Adrenal gland (tissue), 9 donors: ENCODE measurements at regions not wholly inside any gene's neighbourhood (a gene's known extent, or its start where the extent isn't known, plus 50 kb on each side); places are given as distances from the start of the nearest gene placed in this dataset.

ENCODE experiments used
- DNase-seq, 7 donors: peaks; one replicate each; pipeline ENCODE4 v3.0.0-alpha.2; 2019 to 2020
- H3K27ac ChIP-seq, 5 donors: fragments of 200-600 bp; sonication (generic) in 4 of 5; 1 replicate in 3 of 5; 2 replicates in 2 of 5; pipeline versions ENCODE4 v1.5.1 to v1.8.0; 2016 to 2020; ENCODE audit warnings: mild to moderate bottlenecking in 1 of 5
- H3K27me3 ChIP-seq: fragments of 200-600 bp; 2 replicates; pipeline ENCODE4 v1.8.0; 2021
- H3K36me3 ChIP-seq, 2 donors: fragments of 200-600 bp; replicated peaks in 1 of 2; 1 replicate in 1 of 2; 2 replicates in 1 of 2; pipeline versions ENCODE4 v1.5.1 to v1.8.0; 2018 to 2022
- H3K4me1 ChIP-seq, 2 donors: fragments of 200-600 bp; replicated peaks in 1 of 2; 1 replicate in 1 of 2; 2 replicates in 1 of 2; pipeline versions ENCODE4 v1.5.1 to v1.8.0; 2018 to 2021
- H3K4me3 ChIP-seq, 4 donors: fragments of 200-600 bp; sonication (generic) in 3 of 4; one replicate each; pipeline ENCODE4 v1.5.1; 2016 to 2018
- H3K9me3 ChIP-seq, 3 donors: fragments of 200-600 bp; sonication (generic) in 1 of 3; replicated peaks in 1 of 3; 1 replicate in 2 of 3; 2 replicates in 1 of 3; pipeline versions ENCODE4 v1.5.1 to v1.8.0; 2016 to 2021
- POLR2A ChIP-seq, 2 donors: fragments of 450-650 bp; IDR thresholded peaks; one replicate each; pipeline ENCODE4 v1.6.1; 2017; ENCODE audit warnings: antibody characterized with exemption in 2 of 2, mild to moderate bottlenecking in 2 of 2, moderate library complexity in 1 of 2
- WGBS, 4 donors: extraction: QIAGEN DNeasy Blood & Tissue Kit in 2 of 4; methylation state at CpG; one replicate each; pipeline versions ENCODE4 v1.1.5 to v1.1.7; 2013 to 2017; 5-methylcytosine and 5-hydroxymethylcytosine counted together
- intact Hi-C, 2 donors: fragments of 100-400 bp; cut with DNase I; formaldehyde crosslinking; loops; one replicate each; pipeline versions ENCODE4 v1.14.1 to v1.15.0; 2022 to 2023
- TF ChIP-seq, protein P1 (sequence below), 6 experiments: fragments of 450-650 bp in 4 of 6; fragments of 200-600 bp in 2 of 6; sonication (generic) in 1 of 6; IDR thresholded peaks; 1 replicate in 5 of 6; 2 replicates in 1 of 6; pipeline versions ENCODE4 v1.5.1 to v1.8.0; 2016 to 2021; ENCODE audit warnings: antibody characterized with exemption in 6 of 6, mild to moderate bottlenecking in 2 of 6, moderate library complexity in 1 of 6
- donor health status: healthy with polysubstance abuse.
- donor health status: Bipolar disorder and iron deficiency.
- donor health status: DM: yes; HTN: yes; CAD: no.
- donor health status: DM: no; HTN: no; CAD: no.
- donor health status: DM: no; HTN: no; CAD: no.

- no peaks in the 10 kb centered on the region for H3K9me3 ChIP-seq
- intact Hi-C loops, result no loop called here
- no peak for TF ChIP-seq POLR2A (IDR thresholded peaks at IDR 0.05)
- TF ChIP-seq, protein P1, sequence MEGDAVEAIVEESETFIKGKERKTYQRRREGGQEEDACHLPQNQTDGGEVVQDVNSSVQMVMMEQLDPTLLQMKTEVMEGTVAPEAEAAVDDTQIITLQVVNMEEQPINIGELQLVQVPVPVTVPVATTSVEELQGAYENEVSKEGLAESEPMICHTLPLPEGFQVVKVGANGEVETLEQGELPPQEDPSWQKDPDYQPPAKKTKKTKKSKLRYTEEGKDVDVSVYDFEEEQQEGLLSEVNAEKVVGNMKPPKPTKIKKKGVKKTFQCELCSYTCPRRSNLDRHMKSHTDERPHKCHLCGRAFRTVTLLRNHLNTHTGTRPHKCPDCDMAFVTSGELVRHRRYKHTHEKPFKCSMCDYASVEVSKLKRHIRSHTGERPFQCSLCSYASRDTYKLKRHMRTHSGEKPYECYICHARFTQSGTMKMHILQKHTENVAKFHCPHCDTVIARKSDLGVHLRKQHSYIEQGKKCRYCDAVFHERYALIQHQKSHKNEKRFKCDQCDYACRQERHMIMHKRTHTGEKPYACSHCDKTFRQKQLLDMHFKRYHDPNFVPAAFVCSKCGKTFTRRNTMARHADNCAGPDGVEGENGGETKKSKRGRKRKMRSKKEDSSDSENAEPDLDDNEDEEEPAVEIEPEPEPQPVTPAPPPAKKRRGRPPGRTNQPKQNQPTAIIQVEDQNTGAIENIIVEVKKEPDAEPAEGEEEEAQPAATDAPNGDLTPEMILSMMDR (IDR thresholded peaks at IDR 0.05), result no peak
- no peaks in the 10 kb centered on the region for H3K27me3 ChIP-seq
- no peak overlapping the region for H3K27ac ChIP-seq
- no peak overlapping the region for H3K4me3 ChIP-seq
- WGBS, 4 donors, result 51 to 72% (median 57%) methylated on average over 3 of the region's 3 CpGs; no CpG with 5 or more reads in 1 of the 4 donors
- no peak for DNase-seq
- no peaks in the 10 kb centered on the region for H3K4me1 ChIP-seq
- no peaks in the 10 kb centered on the region for H3K36me3 ChIP-seq
These were observed 168.4 kb upstream of the AMOT start for GRCh38 chrX:113009029-113009428.

GRCh38 chrX:113001836-113002235, 161.2 kb upstream of the AMOT start:
- no peak for DNase-seq
- Histone ChIP-seq H3K4me3 (no peak overlapping the region), H3K36me3 (no peaks in the 10 kb centered on the region), H3K27ac (no peak overlapping the region), H3K9me3 (no peaks in the 10 kb centered on the region), H3K4me1 (no peaks in the 10 kb centered on the region), H3K27me3 (no peaks in the 10 kb centered on the region)
- TF ChIP-seq, protein P1 (IDR thresholded peaks at IDR 0.05), result no peak
- TF ChIP-seq POLR2A (IDR thresholded peaks at IDR 0.05), result no peak
- 77 to 88% (median 79%) methylated on average over 6 of the region's 6 CpGs for WGBS, 4 donors
- intact Hi-C loops, result no loop called here

- no peak for DNase-seq
- no peaks in the 10 kb centered on the region for H3K36me3 ChIP-seq
- 28 to 56% (median 43%) methylated on average over 1 of the region's 1 CpG for WGBS, 4 donors
- intact Hi-C loops, result no loop called here
- TF ChIP-seq, protein P1 (IDR thresholded peaks at IDR 0.05), result no peak
- TF ChIP-seq POLR2A (IDR thresholded peaks at IDR 0.05), result no peak
- H3K4me1 ChIP-seq, result no peaks in the 10 kb centered on the region
- no peaks in the 10 kb centered on the region for H3K27me3 ChIP-seq
- H3K4me3 ChIP-seq, result no peak overlapping the region
- no peaks in the 10 kb centered on the region for H3K9me3 ChIP-seq
- no peak overlapping the region for H3K27ac ChIP-seq
These were observed 157.4 kb upstream of the AMOT start for GRCh38 chrX:112997991-112998390.

GRCh38 chrX:112991801-112992200, 151.2 kb upstream of the AMOT start:
- DNase-seq, result no peak
- intact Hi-C loops, result no loop called here
- TF ChIP-seq, protein P1 (IDR thresholded peaks at IDR 0.05), result no peak
- Histone ChIP-seq H3K4me1 (no peaks in the 10 kb centered on the region), H3K4me3 (no peak overlapping the region), H3K9me3 (no peaks in the 10 kb centered on the region), H3K27ac (no peak overlapping the region), H3K27me3 (no peaks in the 10 kb centered on the region), H3K36me3 (no peaks in the 10 kb centered on the region)
- WGBS, 4 donors, result 77 to 84% (median 80%) methylated on average over 2 of the region's 2 CpGs
